ENCODE measurements at regions not wholly inside any gene's neighbourhood (a gene's known extent, or its start where the extent isn't known, plus 50 kb on each side); places are given as distances from the start of the nearest gene placed in this dataset.
"Not testable (repeated sequence)": the region's sequence is repeated elsewhere in the genome, so short reads cannot be mapped to it uniquely, and the experiment has no call there.

DNA sequence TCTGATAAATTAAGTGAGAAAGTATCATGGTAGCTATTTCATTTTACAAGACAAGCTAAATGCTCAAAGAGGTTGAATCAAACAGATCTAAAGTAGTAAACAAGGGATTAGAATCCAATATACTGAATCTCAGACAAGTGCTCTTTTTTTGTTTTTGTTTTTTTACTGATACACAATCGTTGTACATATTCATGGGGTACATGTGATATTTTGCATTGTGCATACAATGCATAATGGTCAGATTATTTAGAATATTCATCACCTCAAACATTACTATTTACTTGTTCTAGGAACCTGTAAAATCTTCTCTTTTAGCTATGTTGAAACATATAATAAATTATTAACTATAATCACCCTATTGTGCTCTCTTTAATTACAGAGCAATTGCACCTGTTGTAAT lies 57.0 kb upstream of the HCRTR2 start:
- 75 to 76% methylated on average over 1 of the region's 1 CpG for WGBS, 2 donors
- DNase-seq: no peak
- TF ChIP-seq POLR2A (IDR thresholded peaks at IDR 0.05): no peak
- H3K9me3 ChIP-seq: no peaks in the 10 kb centered on the region
- no peaks in the 10 kb centered on the region for H3K4me1 ChIP-seq
- no peak overlapping the region for H3K27ac ChIP-seq
- no peak overlapping the region for H3K4me3 ChIP-seq (replicated peaks in 1 of 3)
- no peaks in the 10 kb centered on the region for H3K27me3 ChIP-seq
- intact Hi-C loops (cut with DNase I): no loop called here
- H3K36me3 ChIP-seq: no peaks in the 10 kb centered on the region

- H3K36me3 ChIP-seq; H3K4me1 ChIP-seq; H3K4me3 ChIP-seq (replicated peaks in 1 of 3); H3K27ac ChIP-seq; H3K27me3 ChIP-seq; DNase-seq; intact Hi-C loops (cut with DNase I); H3K9me3 ChIP-seq: not testable (repeated sequence)
- WGBS, 2 donors: 92% methylated on average over 2 of the region's 2 CpGs
These were observed 50.1 kb upstream of the HCRTR2 start for GRCh38 chr6:55124241-55124640.
